ENCODE measurements at regions not wholly inside any gene's neighbourhood (a gene's known extent, or its start where the extent isn't known, plus 50 kb on each side); places are given as distances from the start of the nearest gene placed in this dataset.

DNA sequence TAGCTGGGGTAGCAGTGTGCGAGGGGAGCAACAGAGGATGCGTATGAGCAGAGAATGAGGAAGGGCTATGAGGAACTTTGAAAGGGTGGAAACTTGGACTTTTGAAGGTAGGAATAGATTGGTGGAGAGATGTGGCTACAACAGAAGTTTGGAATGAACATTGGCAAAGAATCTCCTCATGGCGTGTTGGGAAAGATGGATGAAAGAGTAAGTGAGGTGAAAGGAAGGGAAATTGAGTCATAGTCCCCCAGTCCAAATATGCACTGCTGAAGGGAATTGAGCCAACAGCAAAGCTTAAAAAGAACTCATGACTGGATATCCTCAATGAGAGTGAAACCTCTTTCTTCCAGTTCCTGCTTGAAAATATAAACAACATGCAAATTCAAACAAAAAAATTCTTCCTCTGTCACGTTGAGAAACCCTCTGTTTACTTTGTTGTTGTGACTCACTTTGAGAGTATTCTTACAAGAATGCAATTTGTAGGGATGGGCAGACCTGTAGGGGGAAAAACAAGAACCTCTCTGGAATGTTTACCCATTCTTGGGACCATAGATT lies 313.2 kb upstream of the KCNJ16 start:
- TF ChIP-seq POLR2A (IDR thresholded peaks at IDR 0.05) (no peak), EP300 (IDR thresholded peaks at IDR 0.05) (no peak), POLR2AphosphoS5 (IDR thresholded peaks at IDR 0.05) (no peak)
- TF ChIP-seq, protein P1, sequence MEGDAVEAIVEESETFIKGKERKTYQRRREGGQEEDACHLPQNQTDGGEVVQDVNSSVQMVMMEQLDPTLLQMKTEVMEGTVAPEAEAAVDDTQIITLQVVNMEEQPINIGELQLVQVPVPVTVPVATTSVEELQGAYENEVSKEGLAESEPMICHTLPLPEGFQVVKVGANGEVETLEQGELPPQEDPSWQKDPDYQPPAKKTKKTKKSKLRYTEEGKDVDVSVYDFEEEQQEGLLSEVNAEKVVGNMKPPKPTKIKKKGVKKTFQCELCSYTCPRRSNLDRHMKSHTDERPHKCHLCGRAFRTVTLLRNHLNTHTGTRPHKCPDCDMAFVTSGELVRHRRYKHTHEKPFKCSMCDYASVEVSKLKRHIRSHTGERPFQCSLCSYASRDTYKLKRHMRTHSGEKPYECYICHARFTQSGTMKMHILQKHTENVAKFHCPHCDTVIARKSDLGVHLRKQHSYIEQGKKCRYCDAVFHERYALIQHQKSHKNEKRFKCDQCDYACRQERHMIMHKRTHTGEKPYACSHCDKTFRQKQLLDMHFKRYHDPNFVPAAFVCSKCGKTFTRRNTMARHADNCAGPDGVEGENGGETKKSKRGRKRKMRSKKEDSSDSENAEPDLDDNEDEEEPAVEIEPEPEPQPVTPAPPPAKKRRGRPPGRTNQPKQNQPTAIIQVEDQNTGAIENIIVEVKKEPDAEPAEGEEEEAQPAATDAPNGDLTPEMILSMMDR (IDR thresholded peaks at IDR 0.05) = no peak

Data from upper lobe of left lung (tissue), 4 donors.